SIG-M5 treated with dmso at 0.1 percent for 504 hours (cell line): ENCODE measurements at regions not wholly inside any gene's neighbourhood (a gene's known extent, or its start where the extent isn't known, plus 50 kb on each side); places are given as distances from the start of the nearest gene placed in this dataset.

Experiments
- DNase-seq: peaks from one replicate; lab custom pipeline; 2025; ENCODE audit not compliant: unreplicated experiment; lab: John Stamatoyannopoulos, UW

DNA sequence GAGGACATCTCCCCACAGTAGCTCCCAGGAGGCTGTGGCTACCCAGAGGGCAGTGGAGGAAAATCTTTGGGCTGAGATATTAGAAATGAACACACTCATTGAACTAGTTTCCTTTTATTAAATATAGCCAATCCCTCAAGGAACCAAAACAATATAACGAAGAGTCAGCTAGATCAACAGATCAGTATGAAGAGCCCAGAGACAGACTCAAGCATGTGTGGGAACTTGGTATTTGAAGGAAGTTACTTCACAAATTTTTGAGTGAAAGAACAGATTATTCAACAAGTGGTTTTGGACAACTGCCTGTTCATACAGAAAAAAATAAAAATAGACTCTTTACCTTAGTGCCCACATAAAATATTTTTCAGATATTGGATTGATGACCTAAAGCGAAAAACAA is 183.6 kb upstream of the PMFBP1 start:
- DNase-seq: no peak

GRCh38 chr16:72349719-72350118 is 177.8 kb upstream of the PMFBP1 start:
- DNase-seq: no peak

GRCh38 chr16:72332926-72333325 is 161.0 kb upstream of the PMFBP1 start:
- DNase-seq: no peak

- no peak for DNase-seq
These were observed 152.6 kb upstream of the PMFBP1 start for GRCh38 chr16:72324578-72324977.

- no peak for DNase-seq
These were observed 145.5 kb upstream of the PMFBP1 start for GRCh38 chr16:72317446-72317845.

GRCh38 chr16:72313903-72314302 is 141.9 kb upstream of the PMFBP1 start:
- no peak for DNase-seq

GRCh38 chr16:72312828-72313227 is 140.9 kb upstream of the PMFBP1 start:
- DNase-seq: no peak

DNA sequence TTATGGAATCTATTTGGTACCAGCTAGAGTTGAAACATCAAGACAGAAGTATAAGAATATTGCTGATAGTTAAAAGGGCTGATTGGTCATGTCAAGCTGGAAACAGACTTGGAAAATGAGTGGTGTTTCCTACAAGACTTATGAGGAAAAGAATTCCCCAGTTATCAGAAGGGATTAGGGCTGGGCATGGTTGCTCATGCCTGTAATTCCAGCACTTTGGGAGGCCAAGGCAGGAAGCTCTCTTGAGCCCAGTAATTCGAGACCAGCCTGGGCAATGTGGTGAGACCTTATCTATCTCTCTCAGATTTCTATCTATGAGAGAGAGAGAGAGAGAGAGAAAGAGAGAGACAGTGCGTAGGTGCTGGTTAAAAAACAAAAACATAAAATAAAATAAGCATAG is 139.5 kb upstream of the PMFBP1 start:
- no peak for DNase-seq

DNA sequence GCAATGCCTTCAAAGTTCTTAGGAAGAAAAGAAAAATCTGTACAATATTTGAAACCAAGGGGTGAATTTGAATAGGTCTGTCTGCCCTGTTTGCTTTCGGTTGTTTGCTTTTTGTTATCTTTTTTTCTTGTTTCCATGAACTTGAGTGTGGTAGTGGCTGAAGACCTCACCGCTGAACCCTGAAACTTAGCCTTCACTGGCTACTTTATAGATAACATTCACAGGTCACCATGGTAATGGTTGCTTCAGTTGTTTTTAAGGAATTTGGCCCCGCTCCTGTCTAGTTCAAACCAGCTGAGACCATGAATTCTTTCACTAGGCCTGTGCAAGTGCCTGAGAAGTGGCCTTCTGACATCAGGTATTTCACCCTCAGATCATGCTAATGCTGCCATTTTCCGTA is 137.0 kb upstream of the PMFBP1 start:
- no peak for DNase-seq

- DNase-seq: no peak
These were observed 136.4 kb upstream of the PMFBP1 start for GRCh38 chr16:72308396-72308795.

GRCh38 chr16:72302332-72302731 is 130.4 kb upstream of the PMFBP1 start:
- DNase-seq: no peak

DNA sequence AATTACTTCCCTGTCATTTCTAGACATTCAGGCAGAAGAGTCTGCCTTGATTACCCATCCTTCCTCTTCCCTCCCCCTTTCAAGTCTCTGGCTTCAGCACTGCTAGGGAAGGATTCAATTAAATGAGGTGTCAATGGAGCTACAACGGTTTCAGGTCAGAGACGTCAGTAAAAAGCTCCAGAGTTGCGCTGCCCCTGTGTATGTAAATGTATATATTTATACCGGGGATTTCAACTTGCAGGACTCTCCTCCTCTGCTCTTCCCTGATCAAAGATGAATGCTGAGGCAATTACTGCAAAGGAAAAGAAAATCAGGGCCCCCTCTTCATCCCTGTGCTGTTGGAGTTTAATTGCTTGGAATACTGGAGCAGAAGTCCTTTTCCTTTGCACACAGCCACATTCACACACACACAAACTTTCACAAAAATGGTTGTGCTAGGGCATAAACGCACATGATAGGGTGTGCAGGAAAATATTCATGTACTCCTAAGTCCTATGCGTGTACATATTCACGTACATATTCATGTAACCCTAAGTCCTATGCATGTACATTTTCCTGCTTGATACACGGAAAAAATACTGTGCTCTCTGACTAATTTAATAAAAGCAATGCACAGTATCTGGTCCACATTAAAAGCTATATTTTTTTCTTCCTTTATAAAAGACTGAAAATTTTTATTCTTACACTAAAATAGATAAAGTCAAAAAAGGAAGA is 129.7 kb upstream of the PMFBP1 start:
- no peak for DNase-seq

DNA sequence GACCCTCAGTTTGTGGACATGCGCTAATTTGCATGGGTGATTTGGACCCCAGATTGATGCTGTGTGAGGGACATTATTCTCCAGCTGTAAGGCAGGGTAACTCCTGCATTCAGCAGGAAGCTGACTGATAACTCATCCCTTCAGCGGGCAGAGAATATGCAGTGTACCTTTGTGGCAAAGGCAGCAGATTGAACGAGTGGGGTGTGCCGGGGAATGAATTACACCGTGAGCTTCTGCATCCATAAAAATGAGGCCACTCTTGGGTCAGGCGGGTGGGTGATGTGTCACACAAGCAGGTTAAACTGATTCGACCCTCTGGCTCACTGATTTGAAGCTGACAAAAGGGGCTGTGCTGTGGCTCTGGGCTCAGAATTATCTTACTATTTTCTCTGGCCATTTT is 128.9 kb upstream of the PMFBP1 start:
- no peak for DNase-seq

DNA sequence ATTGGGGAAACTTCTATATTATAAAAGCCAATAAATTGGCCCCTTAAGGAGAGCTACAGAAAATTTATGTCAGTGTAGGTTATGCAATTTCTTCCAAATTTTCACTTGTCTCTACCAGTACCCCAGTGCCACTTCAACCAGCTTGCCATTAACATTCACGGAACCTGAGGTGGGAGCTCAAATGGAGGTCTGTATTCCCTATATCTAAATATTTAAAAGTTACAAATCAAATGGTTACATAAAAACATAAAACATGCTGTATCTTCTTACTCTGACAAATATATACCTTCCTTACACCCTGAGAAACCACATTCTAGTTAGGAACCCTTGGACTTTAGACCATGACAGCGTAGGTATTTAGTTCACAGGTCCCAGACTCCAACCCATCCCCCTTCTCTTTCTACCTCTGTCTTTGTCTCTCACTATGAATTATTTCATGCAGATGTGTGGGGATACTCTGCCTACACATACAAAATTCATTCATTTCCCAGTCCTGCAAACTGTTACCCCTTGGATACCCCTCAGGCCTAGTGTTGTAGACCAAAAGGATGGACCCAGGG is 127.8 kb upstream of the PMFBP1 start:
- DNase-seq: no peak

- DNase-seq: no peak
These were observed 127.0 kb upstream of the PMFBP1 start for GRCh38 chr16:72298961-72299360.

DNA sequence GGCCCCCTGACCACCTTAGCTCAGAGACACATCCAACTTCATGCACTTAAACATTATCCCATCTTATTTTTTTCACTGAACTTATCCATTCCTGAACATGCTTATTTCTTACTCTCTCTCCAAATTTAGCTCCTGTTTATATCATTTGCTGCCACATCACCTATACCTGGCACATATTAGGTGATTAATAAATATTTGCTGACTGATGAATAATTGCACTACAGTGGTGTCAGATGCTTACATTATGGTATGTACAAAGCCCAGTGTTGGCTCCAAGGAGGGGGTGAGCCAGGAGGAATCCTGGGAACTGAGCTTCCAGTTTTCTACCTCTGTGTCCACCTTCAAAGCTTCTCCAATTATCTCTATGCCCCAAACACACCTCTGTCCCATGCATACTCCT is 124.0 kb upstream of the PMFBP1 start:
- no peak for DNase-seq

- DNase-seq: no peak
These were observed 119.6 kb upstream of the PMFBP1 start for GRCh38 chr16:72291531-72291981.

- no peak for DNase-seq
These were observed 119.2 kb upstream of the PMFBP1 start for GRCh38 chr16:72291121-72291520.

- no peak for DNase-seq
These were observed 115.7 kb upstream of the PMFBP1 start for GRCh38 chr16:72287649-72288048.

DNA sequence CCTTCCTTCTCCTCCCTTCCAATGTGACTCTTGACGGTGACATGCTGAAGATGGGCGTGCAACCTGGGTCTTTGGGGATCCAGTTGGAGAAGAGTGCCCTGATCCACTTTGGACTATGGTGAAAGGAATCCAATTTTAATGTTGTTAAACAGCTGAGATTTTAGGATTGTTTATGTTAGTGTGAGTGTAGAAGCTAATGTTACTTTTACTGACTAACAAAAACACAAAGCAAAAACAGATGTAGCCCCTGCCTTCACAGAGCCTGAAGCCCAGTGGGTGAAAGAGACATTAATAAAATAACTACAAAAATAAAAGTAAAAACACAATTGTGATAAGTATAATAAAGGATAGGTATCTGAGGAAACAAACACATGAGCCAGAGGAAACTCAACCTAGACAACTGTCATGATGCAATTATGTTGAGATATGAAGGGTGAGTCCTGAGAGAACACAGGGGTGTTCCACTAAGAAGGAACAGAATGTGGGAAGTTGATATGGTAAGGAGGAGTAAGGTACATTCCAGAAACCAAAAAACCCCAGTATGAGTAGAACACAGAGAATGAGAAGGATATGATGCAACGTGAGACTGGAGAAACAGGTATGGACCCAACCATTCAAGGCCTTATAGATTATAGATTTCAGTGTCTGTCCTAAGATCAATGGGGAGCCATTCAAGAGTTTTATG is 115.1 kb upstream of the PMFBP1 start:
- no peak for DNase-seq

- no peak for DNase-seq
These were observed 113.8 kb upstream of the PMFBP1 start for GRCh38 chr16:72285728-72286127.

DNA sequence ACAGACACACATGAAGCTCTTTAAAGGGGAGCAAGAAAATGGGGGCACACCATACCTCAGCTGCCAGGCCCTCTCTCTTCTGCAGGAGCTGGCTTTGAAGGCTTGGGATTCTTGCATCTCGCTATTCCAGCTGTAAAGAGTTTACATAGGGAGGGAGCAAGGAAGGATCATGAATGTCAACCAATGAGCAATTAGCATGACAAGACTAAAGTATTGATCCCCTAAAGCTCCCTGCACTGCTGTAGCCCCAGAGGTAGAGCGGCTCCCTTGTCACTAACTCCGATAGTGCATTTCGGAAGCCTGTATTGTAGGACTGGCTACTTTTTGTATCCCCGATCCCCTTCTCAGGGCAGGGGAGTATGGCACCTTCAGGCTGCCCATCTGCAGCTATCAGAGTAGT is 113.4 kb upstream of the PMFBP1 start:
- DNase-seq: no peak
